OCI-LY3 (cell line): ENCODE measurements at regions not wholly inside any gene's neighbourhood (a gene's known extent, or its start where the extent isn't known, plus 50 kb on each side); places are given as distances from the start of the nearest gene placed in this dataset.

ENCODE experiments used
- CTCF ChIP-seq: fragments of 200-600, 300-600 bp; sonication (generic); IDR thresholded peaks from 2 replicates; pipeline ENCODE4 v1.5.1; 2014; ENCODE audit warnings: antibody characterized with exemption, low read length, low read depth
- EZH2phosphoT487 ChIP-seq: fragments of 200-600 bp; shearing (Covaris generic); IDR thresholded peaks from 2 replicates; pipeline ENCODE4 v1.6.1; 2018; ENCODE audit warnings: antibody characterized with exemption, mixed run types, low read depth

DNA sequence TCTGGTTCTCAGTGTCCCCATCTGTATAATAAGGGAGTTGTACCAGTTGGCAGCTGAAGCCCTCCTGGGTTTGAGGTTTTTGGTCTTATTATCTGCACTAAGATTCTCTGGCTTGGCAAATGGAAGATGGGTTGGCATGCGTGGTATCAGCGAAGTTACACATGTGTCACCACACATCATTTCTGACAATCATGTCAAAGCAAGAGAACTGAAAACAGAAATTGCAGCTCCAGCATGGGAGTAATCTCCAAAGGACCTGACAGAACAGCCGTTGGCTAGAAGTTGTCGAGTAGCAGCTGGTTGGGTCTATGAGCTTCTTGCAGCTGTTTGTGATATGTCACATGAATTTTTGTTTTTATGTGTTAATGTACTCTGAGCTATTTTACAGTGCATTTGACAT is 317.4 kb downstream of the SLC4A3 start:
- TF ChIP-seq CTCF (no peak), EZH2phosphoT487 (no peak)
